Peyer's patch (tissue), 4 donors: ENCODE measurements at regions not wholly inside any gene's neighbourhood (a gene's known extent, or its start where the extent isn't known, plus 50 kb on each side); places are given as distances from the start of the nearest gene placed in this dataset.

Experiments
- DNase-seq, 3 donors: peaks; one replicate each; pipeline ENCODE4 v3.0.0-alpha.2; 2017 to 2019
- H3K27ac ChIP-seq, 4 donors: fragments of 200-600 bp; sonication (generic); one replicate each; pipeline ENCODE4 v1.5.1; 2016 to 2019
- H3K27me3 ChIP-seq, 2 donors: fragments of 200-600 bp; sonication (generic); one replicate each; pipeline ENCODE4 v1.5.1; 2019
- H3K36me3 ChIP-seq, 3 donors: fragments of 200-600 bp; sonication (generic); one replicate each; pipeline ENCODE4 v1.5.1; 2016 to 2019
- H3K4me1 ChIP-seq, 4 donors: fragments of 200-600 bp; sonication (generic); one replicate each; pipeline ENCODE4 v1.5.1; 2016 to 2019
- H3K4me3 ChIP-seq, 4 donors: fragments of 200-600 bp; sonication (generic); 1 replicate in 3 of 4; 2 replicates in 1 of 4; pipeline ENCODE4 v1.5.1; 2016 to 2019; ENCODE audit warnings: mild to moderate bottlenecking in 1 of 4
- H3K9me3 ChIP-seq, 4 donors: fragments of 200-600 bp; sonication (generic); one replicate each; pipeline ENCODE4 v1.5.1; 2016 to 2019; ENCODE audit warnings: mild to moderate bottlenecking in 1 of 4
- POLR2A ChIP-seq, 2 donors: fragments of 450-650 bp; IDR thresholded peaks; one replicate each; pipeline ENCODE4 v1.5.1; 2017; ENCODE audit warnings: antibody characterized with exemption in 2 of 2, mild to moderate bottlenecking in 2 of 2, moderate library complexity in 2 of 2
- TF ChIP-seq, protein P1 (sequence below), 6 experiments: fragments of 450-650 bp in 4 of 6; fragments of 200-600 bp in 2 of 6; sonication (generic) in 1 of 6; IDR thresholded peaks; one replicate each; pipeline ENCODE4 v1.5.1; 2017 to 2019; ENCODE audit warnings: antibody characterized with exemption in 6 of 6, mild to moderate bottlenecking in 3 of 6, moderate library complexity in 1 of 6

DNA sequence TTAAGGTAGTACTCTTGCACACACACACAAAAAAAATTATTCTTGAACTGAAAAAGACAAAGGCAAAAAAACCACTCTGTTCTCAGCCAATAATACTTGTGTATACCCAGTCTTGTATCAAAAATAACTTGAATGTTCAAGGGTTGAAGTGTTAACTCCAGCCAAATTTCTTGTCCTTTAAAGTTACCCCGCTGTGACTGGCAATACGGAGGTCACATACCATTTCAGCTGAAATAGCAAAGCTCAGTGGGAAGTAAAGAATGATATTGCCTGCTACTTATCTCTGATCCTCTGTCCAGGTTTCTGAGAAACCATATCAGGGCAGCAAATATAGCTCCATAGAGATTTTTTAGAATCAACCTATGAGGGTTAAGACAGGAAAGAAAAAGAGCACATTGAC, 167.4 kb downstream of the C12orf50 start:
- no peak overlapping the region for H3K4me3 ChIP-seq
- TF ChIP-seq POLR2A (IDR thresholded peaks at IDR 0.05) = no peak
- TF ChIP-seq, protein P1, sequence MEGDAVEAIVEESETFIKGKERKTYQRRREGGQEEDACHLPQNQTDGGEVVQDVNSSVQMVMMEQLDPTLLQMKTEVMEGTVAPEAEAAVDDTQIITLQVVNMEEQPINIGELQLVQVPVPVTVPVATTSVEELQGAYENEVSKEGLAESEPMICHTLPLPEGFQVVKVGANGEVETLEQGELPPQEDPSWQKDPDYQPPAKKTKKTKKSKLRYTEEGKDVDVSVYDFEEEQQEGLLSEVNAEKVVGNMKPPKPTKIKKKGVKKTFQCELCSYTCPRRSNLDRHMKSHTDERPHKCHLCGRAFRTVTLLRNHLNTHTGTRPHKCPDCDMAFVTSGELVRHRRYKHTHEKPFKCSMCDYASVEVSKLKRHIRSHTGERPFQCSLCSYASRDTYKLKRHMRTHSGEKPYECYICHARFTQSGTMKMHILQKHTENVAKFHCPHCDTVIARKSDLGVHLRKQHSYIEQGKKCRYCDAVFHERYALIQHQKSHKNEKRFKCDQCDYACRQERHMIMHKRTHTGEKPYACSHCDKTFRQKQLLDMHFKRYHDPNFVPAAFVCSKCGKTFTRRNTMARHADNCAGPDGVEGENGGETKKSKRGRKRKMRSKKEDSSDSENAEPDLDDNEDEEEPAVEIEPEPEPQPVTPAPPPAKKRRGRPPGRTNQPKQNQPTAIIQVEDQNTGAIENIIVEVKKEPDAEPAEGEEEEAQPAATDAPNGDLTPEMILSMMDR (IDR thresholded peaks at IDR 0.05) = no peak
- H3K36me3 ChIP-seq = no peaks in the 10 kb centered on the region
- H3K27me3 ChIP-seq = no peaks in the 10 kb centered on the region
- H3K27ac ChIP-seq = no peak overlapping the region
- no peaks in the 10 kb centered on the region for H3K4me1 ChIP-seq
- no peaks in the 10 kb centered on the region for H3K9me3 ChIP-seq
- DNase-seq = no peak

- Histone ChIP-seq H3K27me3 (no peaks in the 10 kb centered on the region), H3K4me3 (no peak overlapping the region), H3K9me3 (no peaks in the 10 kb centered on the region), H3K27ac (no peak overlapping the region), H3K36me3 (no peaks in the 10 kb centered on the region), H3K4me1 (no peaks in the 10 kb centered on the region)
- no peak for DNase-seq
- TF ChIP-seq, protein P1 (IDR thresholded peaks at IDR 0.05) = no peak
- TF ChIP-seq POLR2A (IDR thresholded peaks at IDR 0.05) = no peak
Measured at GRCh38 chr12:87853448-87854003, 175.7 kb downstream of the C12orf50 start.

DNA sequence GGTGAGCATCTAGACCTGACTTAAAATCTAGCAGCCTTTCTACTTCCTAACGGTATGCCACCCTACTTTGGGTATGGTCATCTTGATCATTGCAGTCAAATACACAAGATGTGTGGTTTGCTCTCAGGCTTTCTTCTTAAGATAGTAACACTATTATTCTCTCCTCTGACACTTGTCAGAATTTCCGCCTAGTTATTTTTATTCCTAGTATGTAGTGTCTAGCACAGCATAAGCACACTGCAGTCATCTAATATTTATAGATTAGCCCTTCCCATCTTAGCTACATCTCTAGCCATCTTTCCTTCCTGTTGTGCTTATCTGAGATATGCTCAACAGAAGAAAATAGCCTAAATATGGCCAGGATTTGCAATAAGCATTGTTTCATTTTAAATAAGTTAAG, 180.1 kb downstream of the C12orf50 start:
- no peaks in the 10 kb centered on the region for H3K4me1 ChIP-seq
- TF ChIP-seq, protein P1 (IDR thresholded peaks at IDR 0.05) = no peak
- no peak for TF ChIP-seq POLR2A (IDR thresholded peaks at IDR 0.05)
- no peaks in the 10 kb centered on the region for H3K27me3 ChIP-seq
- no peak for DNase-seq
- no peaks in the 10 kb centered on the region for H3K9me3 ChIP-seq
- no peaks in the 10 kb centered on the region for H3K36me3 ChIP-seq
- no peak overlapping the region for H3K4me3 ChIP-seq
- no peak overlapping the region for H3K27ac ChIP-seq

DNA sequence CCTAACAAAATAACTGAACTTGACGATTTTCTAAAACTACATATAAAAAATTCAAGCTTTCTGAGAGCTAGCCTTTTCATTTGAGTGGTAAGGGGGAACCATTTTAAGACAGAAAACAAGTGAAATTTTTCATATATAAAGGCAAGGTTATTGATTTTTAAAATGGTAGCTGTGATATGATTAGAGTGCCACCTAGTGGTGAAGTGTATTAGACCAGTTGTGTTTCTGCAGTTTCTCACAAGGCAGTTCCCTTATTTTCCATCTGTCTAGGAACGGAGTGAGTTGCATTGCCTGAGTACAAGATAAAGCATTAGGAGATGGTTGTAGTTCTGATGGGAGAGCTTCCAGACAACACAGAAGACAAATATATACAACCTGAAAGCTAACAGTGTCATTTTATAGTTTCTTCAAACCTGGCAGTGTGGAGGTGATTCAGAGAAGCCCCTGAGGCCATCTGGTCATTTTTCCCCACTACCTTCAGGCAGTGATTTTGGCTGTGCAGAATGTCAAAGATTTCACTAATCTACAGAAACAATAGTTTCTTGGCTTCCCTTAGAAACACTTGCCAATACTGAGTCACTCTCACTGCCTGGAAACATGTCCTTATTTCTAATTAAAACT, 180.8 kb downstream of the C12orf50 start:
- TF ChIP-seq, protein P1 (IDR thresholded peaks at IDR 0.05) = peak; percentile 41 to 84 (median 74)
- TF ChIP-seq POLR2A (IDR thresholded peaks at IDR 0.05) = no peak
- H3K36me3 ChIP-seq = no peaks in the 10 kb centered on the region
- no peaks in the 10 kb centered on the region for H3K9me3 ChIP-seq
- no peak for DNase-seq
- no peaks in the 10 kb centered on the region for H3K4me1 ChIP-seq
- no peak overlapping the region for H3K27ac ChIP-seq
- no peak overlapping the region for H3K4me3 ChIP-seq
- H3K27me3 ChIP-seq = no peaks in the 10 kb centered on the region

DNA sequence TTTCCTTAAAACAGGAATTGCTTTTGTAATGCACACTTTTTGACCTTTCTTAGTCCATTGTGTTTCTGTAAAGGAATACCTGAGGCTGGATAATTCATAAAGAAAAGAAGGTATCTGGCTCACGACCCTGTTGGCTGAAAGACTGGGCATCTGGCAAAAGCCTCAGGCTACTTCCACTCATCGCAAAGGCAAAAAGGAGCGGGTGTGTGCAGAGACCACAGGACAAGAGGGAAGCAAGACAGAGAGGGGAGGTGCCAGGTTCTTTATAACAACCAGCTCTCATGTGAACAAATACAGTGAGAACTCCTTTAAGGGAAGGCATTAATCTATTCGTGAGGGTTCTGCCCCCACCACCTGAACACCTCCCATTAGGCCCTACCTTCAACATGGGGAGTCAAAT, 182.1 kb downstream of the C12orf50 start:
- Histone ChIP-seq H3K27me3 (no peaks in the 10 kb centered on the region), H3K9me3 (no peaks in the 10 kb centered on the region), H3K4me3 (no peak overlapping the region), H3K4me1 (no peaks in the 10 kb centered on the region), H3K36me3 (no peaks in the 10 kb centered on the region), H3K27ac (no peak overlapping the region)
- no peak for DNase-seq
- TF ChIP-seq POLR2A (IDR thresholded peaks at IDR 0.05) = no peak

DNA sequence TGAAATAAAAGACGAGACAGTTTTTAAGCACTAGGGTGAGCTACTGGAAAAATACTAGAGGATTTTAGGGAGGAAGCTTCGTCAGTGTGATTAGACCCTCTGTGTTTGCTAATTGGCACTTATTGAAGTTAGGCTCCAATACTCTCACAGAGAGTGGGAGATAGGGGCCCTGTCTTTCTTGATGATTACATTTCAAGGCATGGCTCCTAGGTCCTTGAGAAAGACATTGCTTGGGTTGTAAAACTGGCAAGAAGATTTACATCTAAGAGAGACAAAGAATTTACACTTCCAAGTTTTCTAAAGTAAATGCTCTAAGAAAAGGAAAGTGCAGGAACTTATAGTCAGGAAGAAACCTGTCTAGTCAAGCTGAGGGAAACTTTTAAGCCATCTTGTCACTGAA, 183.2 kb downstream of the C12orf50 start:
- DNase-seq = no peak
- H3K9me3 ChIP-seq = no peaks in the 10 kb centered on the region
- no peak overlapping the region for H3K4me3 ChIP-seq
- no peak overlapping the region for H3K27ac ChIP-seq
- H3K4me1 ChIP-seq = no peaks in the 10 kb centered on the region
- H3K36me3 ChIP-seq = no peaks in the 10 kb centered on the region
- no peaks in the 10 kb centered on the region for H3K27me3 ChIP-seq
- TF ChIP-seq, protein P1 (IDR thresholded peaks at IDR 0.05) = no peak
- no peak for TF ChIP-seq POLR2A (IDR thresholded peaks at IDR 0.05)
